Activated CD4-positive, alpha-beta T cell treated with anti-CD3 and anti-CD28 coated beads, Interleukin-2, amount 50 U/mL, for 24 hours (primary cell): ENCODE measurements at regions not wholly inside any gene's neighbourhood (a gene's known extent, or its start where the extent isn't known, plus 50 kb on each side); places are given as distances from the start of the nearest gene placed in this dataset.

Source experiments
- DNase-seq, 2 donors: peaks; one replicate each; pipeline ENCODE4 v3.0.0-alpha.2; 2020; ENCODE audit warnings: low read depth in 1 of 2, low spot score in 1 of 2

GRCh38 chr1:235011599-235012435 is 116.8 kb downstream of the TOMM20 start:
- DNase-seq, result peak; percentile 79 to 95

GRCh38 chr1:235011064-235011598 is 117.5 kb downstream of the TOMM20 start:
- DNase-seq, result peak; percentile 40 to 66

GRCh38 chr1:235009561-235010306 is 118.9 kb downstream of the TOMM20 start:
- DNase-seq, result no peak

- no peak for DNase-seq
Measured at GRCh38 chr1:235009074-235009473, 119.6 kb downstream of the TOMM20 start.

- no peak for DNase-seq
Measured at GRCh38 chr1:235008239-235008638, 120.4 kb downstream of the TOMM20 start.

- no peak for DNase-seq
Measured at GRCh38 chr1:235006816-235007215, 121.8 kb downstream of the TOMM20 start.

- DNase-seq, result no peak
Measured at GRCh38 chr1:235006132-235006721, 122.4 kb downstream of the TOMM20 start.

GRCh38 chr1:235004840-235005391 is 123.7 kb downstream of the TOMM20 start:
- DNase-seq, result no peak

- DNase-seq, result no peak
Measured at GRCh38 chr1:235004276-235004675, 124.4 kb downstream of the TOMM20 start.

- no peak for DNase-seq
Measured at GRCh38 chr1:235002706-235003300, 125.8 kb downstream of the TOMM20 start.

GRCh38 chr1:234999513-234999940 is 129.1 kb downstream of the TOMM20 start:
- no peak for DNase-seq

- DNase-seq, result no peak
Measured at GRCh38 chr1:234997896-234998741, 130.5 kb downstream of the TOMM20 start.

- no peak for DNase-seq
Measured at GRCh38 chr1:234997201-234997895, 131.3 kb downstream of the TOMM20 start.

GRCh38 chr1:234996245-234996757 is 132.3 kb downstream of the TOMM20 start:
- DNase-seq, result no peak

- DNase-seq, result no peak
Measured at GRCh38 chr1:234994436-234995295, 134.0 kb downstream of the TOMM20 start.

- DNase-seq, result no peak
Measured at GRCh38 chr1:234992065-234992464, 136.6 kb downstream of the TOMM20 start.

- DNase-seq, result no peak
Measured at GRCh38 chr1:234990874-234991801, 137.5 kb downstream of the TOMM20 start.
